Mucosa of descending colon (tissue), 3 donors: ENCODE measurements at regions not wholly inside any gene's neighbourhood (a gene's known extent, or its start where the extent isn't known, plus 50 kb on each side); places are given as distances from the start of the nearest gene placed in this dataset.

Experiments
- ATAC-seq: fragments of 200-7000 bp; cut with Tn5 transposase; one replicate; pipeline ENCODE4 v1.9.1; 2020; ENCODE audit warnings: mild to moderate bottlenecking, moderate library complexity
- DNase-seq, 3 donors: peaks; one replicate each; pipeline ENCODE4 v3.0.0-alpha.2; 2020
- H3K36me3 ChIP-seq: fragments of 200-600 bp; one replicate; pipeline ENCODE4 v1.8.0; 2021; ENCODE audit warnings: low read depth, mild to moderate bottlenecking
- H3K4me1 ChIP-seq: fragments of 200-600 bp; one replicate; pipeline ENCODE4 v1.8.0; 2021; ENCODE audit warnings: low read depth, mild to moderate bottlenecking
- H3K4me3 ChIP-seq: fragments of 200-600 bp; one replicate; pipeline ENCODE4 v1.8.0; 2021; ENCODE audit warnings: mild to moderate bottlenecking
- H3K9me3 ChIP-seq: fragments of 200-600 bp; one replicate; pipeline ENCODE4 v1.8.0; 2021; ENCODE audit warnings: mild to moderate bottlenecking
- CTCF ChIP-seq: fragments of 200-600 bp; IDR thresholded peaks from one replicate; pipeline ENCODE4 v1.8.0; 2022; ENCODE audit warnings: antibody characterized with exemption, mild to moderate bottlenecking
- intact Hi-C, 2 donors: fragments of 100-400 bp; cut with DNase I in 1 of 2; cut with micrococcal nuclease in 1 of 2; formaldehyde crosslinking; loops; one replicate each; pipeline versions ENCODE4 v1.11.0 to v1.11.1; 2022; cut with DNase I, micrococcal nuclease
- donor health status: DM: no; HTN: no; CAD: no; lungs with moderate emphysema.
- donor health status: DM: no; HTN: no; CAD: no.
- donor health status: DM: no; HTN: yes; CAD: no.

GRCh38 chr13:54185785-54186184 lies 1157.2 kb downstream of the OLFM4 start:
- Histone ChIP-seq H3K9me3 (peaks cover 15% of the 10 kb centered on the region), H3K4me3 (no peak overlapping the region), H3K36me3 (no peaks in the 10 kb centered on the region), H3K4me1 (no peaks in the 10 kb centered on the region)
- intact Hi-C loops, result no loop called here
- no peak for ATAC-seq
- no peak for DNase-seq
- TF ChIP-seq CTCF, result no peak

GRCh38 chr13:54187461-54187860 lies 1158.8 kb downstream of the OLFM4 start:
- DNase-seq (no peak), ATAC-seq (no peak)
- TF ChIP-seq CTCF, result no peak
- Histone ChIP-seq H3K9me3 (peaks cover 10% of the 10 kb centered on the region), H3K36me3 (no peaks in the 10 kb centered on the region), H3K4me1 (no peaks in the 10 kb centered on the region), H3K4me3 (no peak overlapping the region)
- intact Hi-C loops, result no loop called here

GRCh38 chr13:54194233-54195024 lies 1165.8 kb downstream of the OLFM4 start:
- H3K4me1 ChIP-seq, result no peaks in the 10 kb centered on the region
- intact Hi-C loops, result no loop called here
- DNase-seq, result no peak
- TF ChIP-seq CTCF, result no peak
- H3K9me3 ChIP-seq, result peaks cover 11% of the 10 kb centered on the region
- ATAC-seq, result no peak
- no peaks in the 10 kb centered on the region for H3K36me3 ChIP-seq
- no peak overlapping the region for H3K4me3 ChIP-seq

- no peak for TF ChIP-seq CTCF
- intact Hi-C loops, result no loop called here
- H3K9me3 ChIP-seq, result peaks cover 14% of the 10 kb centered on the region
- no peaks in the 10 kb centered on the region for H3K36me3 ChIP-seq
- no peak for DNase-seq
- H3K4me3 ChIP-seq, result no peak overlapping the region
- ATAC-seq, result no peak
- no peaks in the 10 kb centered on the region for H3K4me1 ChIP-seq
Observed at GRCh38 chr13:54196684-54197083, 1168.1 kb downstream of the OLFM4 start.

GRCh38 chr13:54198911-54199310 lies 1170.3 kb downstream of the OLFM4 start:
- no peak for ATAC-seq
- TF ChIP-seq CTCF, result no peak
- no peaks in the 10 kb centered on the region for H3K36me3 ChIP-seq
- no peak overlapping the region for H3K4me3 ChIP-seq
- intact Hi-C loops, result no loop called here
- peaks cover 24% of the 10 kb centered on the region for H3K9me3 ChIP-seq
- no peak for DNase-seq
- H3K4me1 ChIP-seq, result no peaks in the 10 kb centered on the region

GRCh38 chr13:54206626-54207025 lies 1178.0 kb downstream of the OLFM4 start:
- Histone ChIP-seq H3K36me3 (no peaks in the 10 kb centered on the region), H3K4me1 (no peaks in the 10 kb centered on the region), H3K9me3 (peaks cover 35% of the 10 kb centered on the region), H3K4me3 (no peak overlapping the region)
- no peak for TF ChIP-seq CTCF
- no peak for DNase-seq
- intact Hi-C loops, result no loop called here
- ATAC-seq, result no peak
